Activated CD4-positive, alpha-beta T cell treated with anti-CD3 and anti-CD28 coated beads, Interleukin-2, amount 50 U/mL, for 1 hour (primary cell): ENCODE measurements at regions not wholly inside any gene's neighbourhood (a gene's known extent, or its start where the extent isn't known, plus 50 kb on each side); places are given as distances from the start of the nearest gene placed in this dataset.

Source experiments
- DNase-seq: peaks from one replicate; pipeline ENCODE4 v3.0.0-alpha.2; 2020

DNA sequence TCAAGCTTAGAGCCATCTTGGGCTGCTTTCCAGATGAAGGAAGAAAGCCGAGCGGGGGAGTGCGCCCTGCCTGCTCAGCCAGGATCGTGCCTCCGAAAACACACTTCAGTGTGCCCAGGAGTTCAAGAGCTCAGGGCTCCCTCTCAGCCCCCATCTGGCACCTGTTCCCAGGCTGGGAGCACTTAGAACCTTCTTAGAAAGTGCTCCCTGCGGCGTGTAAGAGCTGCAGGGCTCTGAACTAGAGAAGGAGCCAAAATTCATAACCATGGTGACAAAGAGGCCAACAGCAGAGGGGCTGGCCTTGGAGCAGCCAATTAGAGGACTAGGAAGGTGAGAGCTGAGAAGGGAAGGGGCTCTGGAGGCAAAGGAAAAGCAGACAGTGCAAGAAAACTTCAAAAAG is 59.0 kb upstream of the TNRC6C start:
- no peak for DNase-seq

- DNase-seq = no peak
Measured at GRCh38 chr17:77901481-77901880, 57.0 kb upstream of the TNRC6C start.

GRCh38 chr17:77905266-77905665 is 53.2 kb upstream of the TNRC6C start:
- no peak for DNase-seq

- no peak for DNase-seq
Measured at GRCh38 chr17:77905766-77906165, 52.7 kb upstream of the TNRC6C start.

DNA sequence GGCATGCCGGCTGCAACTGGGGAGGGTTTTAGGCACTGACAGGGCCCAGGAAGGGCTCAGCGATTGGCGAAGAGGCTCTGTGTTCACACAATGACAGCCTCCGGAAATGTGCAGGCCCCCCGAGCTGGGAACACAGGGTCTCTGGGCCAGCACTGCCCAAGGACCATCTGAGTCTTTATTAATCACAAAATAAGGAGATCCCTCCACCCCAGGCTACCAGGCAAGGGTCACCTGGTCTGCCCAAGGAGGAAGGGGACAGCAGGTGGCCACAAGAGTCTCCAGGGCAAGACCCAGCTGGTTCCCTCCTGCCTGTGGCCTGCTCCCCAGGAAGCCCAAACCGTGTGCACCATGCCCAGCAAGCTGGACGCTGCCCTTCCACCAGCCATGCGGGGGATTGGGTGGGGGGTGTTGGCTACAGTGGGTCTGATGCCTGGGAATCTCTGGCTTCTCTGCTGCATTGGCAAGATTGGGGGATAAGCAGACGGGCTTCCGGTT is 52.1 kb upstream of the TNRC6C start:
- DNase-seq = no peak

DNA sequence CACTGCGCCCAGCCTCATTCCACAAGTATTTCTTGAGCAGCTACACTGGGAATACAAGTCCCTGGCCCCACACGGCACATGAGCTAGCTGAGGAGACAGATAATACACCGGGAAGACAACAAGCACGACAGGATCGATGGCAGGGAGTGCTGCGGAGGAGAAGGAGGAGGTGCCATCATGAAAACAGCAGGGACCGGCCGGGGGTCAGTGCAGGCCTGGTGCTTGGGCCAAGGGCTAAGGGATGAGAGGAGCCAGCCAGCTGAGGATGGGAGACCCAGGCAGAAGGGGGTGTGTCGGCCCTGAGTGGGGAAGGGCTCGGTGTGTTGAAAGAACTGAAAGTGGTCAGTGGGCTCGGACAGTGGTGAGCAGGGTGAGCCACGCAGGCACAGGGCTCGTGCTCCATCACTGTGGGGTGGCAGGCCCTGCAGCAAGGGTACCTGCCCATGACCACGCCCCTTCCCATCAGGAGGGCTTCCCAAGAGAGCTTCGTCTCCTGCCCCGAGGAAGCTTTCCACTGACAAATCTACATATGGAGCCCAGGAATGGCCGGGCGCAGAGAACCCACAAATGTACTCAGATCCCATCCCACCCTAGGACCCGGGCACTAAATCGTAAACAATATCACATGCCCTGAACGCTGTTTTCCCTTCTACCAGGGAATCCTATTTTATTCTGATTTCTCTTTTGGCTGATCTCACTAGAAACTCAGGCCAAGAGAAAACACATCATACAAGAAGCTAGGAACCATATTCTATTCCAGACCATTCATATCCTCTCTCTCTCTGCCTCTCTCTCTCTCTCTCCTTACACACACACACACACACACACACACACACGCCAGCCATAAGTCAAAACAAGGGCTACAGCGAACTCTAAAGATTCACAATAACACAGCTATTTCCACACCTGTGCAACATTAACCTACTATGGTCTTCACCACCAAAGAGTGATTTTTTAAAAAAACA is 50.7 kb upstream of the TNRC6C start:
- DNase-seq = no peak

DNA sequence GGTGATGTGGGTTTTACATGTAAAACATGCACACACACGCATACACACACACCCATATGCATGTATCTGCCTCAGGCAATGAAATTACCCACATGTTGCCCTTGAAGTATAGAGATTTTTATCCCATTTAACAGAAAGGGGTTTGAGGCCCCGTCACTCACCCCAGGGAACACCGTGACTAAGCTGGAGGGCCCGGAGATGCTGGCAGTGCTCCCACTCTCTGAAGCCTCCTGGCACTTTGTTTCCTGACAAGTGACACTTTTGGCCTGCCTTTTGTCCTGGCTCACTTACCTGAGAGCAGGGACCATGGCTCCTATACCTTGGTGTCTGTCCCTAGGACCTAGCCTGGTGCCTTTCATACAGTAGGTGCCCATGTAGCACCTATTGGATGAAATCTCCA is 50.0 kb upstream of the TNRC6C start:
- no peak for DNase-seq
